Gastroesophageal sphincter (tissue), 4 donors: ENCODE measurements at regions not wholly inside any gene's neighbourhood (a gene's known extent, or its start where the extent isn't known, plus 50 kb on each side); places are given as distances from the start of the nearest gene placed in this dataset.

Experiments
- ATAC-seq: fragments of 150-250 bp; one replicate; pipeline ENCODE4 v1.9.1; 2016; ENCODE audit warnings: mild to moderate bottlenecking, moderate library complexity
- H3K27ac ChIP-seq, 4 donors: fragments of 200-600 bp; sonication (generic) in 3 of 4; 1 replicate in 3 of 4; 2 replicates in 1 of 4; pipeline ENCODE4 v1.5.1; 2016 to 2019
- H3K27me3 ChIP-seq: fragments of 200-600 bp; sonication (generic); one replicate; pipeline ENCODE4 v1.5.1; 2019
- H3K36me3 ChIP-seq, 2 donors: fragments of 200-600 bp; sonication (generic); one replicate each; pipeline ENCODE4 v1.5.1; 2019; ENCODE audit warnings: control low read depth in 1 of 2
- H3K4me1 ChIP-seq, 3 donors: fragments of 200-600 bp; sonication (generic); 1 replicate in 2 of 3; 2 replicates in 1 of 3; pipeline ENCODE4 v1.5.1; 2016 to 2019; ENCODE audit warnings: control low read depth in 2 of 3
- H3K4me3 ChIP-seq, 2 donors: fragments of 200-600 bp; sonication (generic); one replicate each; pipeline ENCODE4 v1.5.1; 2019; ENCODE audit warnings: mild to moderate bottlenecking in 1 of 2, moderate library complexity in 1 of 2
- H3K9me3 ChIP-seq, 3 donors: fragments of 200-600 bp; sonication (generic); one replicate each; pipeline ENCODE4 v1.5.1; 2017 to 2019; ENCODE audit warnings: control low read depth in 2 of 3
- CTCF ChIP-seq, 4 experiments: fragments of 200-600 bp in 2 of 4; fragments of 450-650 bp in 2 of 4; sonication (generic) in 1 of 4; IDR thresholded peaks; one replicate each; pipeline ENCODE4 v1.5.1; 2017 to 2019; ENCODE audit warnings: antibody characterized with exemption in 4 of 4, mild to moderate bottlenecking in 2 of 4, moderate library complexity in 2 of 4
- EP300 ChIP-seq: sonication (generic); formaldehyde crosslinking; IDR thresholded peaks from one replicate; pipeline ENCODE4 v1.6.1; 2017; ENCODE audit warnings: antibody characterized with exemption, mild to moderate bottlenecking
- POLR2A ChIP-seq, 2 donors: fragments of 450-650 bp; IDR thresholded peaks; one replicate each; pipeline ENCODE4 v1.6.1; 2017; ENCODE audit warnings: antibody characterized with exemption in 2 of 2, mild to moderate bottlenecking in 2 of 2, moderate library complexity in 1 of 2
- POLR2AphosphoS5 ChIP-seq: sonication (generic); formaldehyde crosslinking; IDR thresholded peaks from one replicate; pipeline ENCODE4 v1.6.1; 2017; ENCODE audit warnings: antibody characterized with exemption
- WGBS, 2 donors: methylation state at CpG; one replicate each; pipeline ENCODE4 v1.1.5; 2018; ENCODE audit warnings: low coverage in 1 of 2; 5-methylcytosine and 5-hydroxymethylcytosine counted together

GRCh38 chr12:31225656-31226535 lies 100.1 kb downstream of the SINHCAF start:
- H3K4me3 ChIP-seq, result no peak overlapping the region
- TF ChIP-seq CTCF (IDR thresholded peaks at IDR 0.05), result no peak
- no peak for TF ChIP-seq POLR2AphosphoS5
- no peak for TF ChIP-seq POLR2A (IDR thresholded peaks at IDR 0.05)
- no peak for TF ChIP-seq EP300
- H3K4me1 ChIP-seq, result no peaks in the 10 kb centered on the region
- no peaks in the 10 kb centered on the region for H3K27me3 ChIP-seq
- WGBS, 2 donors, result 68 to 73% methylated on average over 4 to 7 of the region's 9 CpGs
- H3K9me3 ChIP-seq, result no peaks in the 10 kb centered on the region
- no peak overlapping the region for H3K27ac ChIP-seq
- H3K36me3 ChIP-seq, result no peaks in the 10 kb centered on the region
- ATAC-seq, result no peak

GRCh38 chr12:31226639-31227038 lies 99.3 kb downstream of the SINHCAF start:
- no peaks in the 10 kb centered on the region for H3K4me1 ChIP-seq
- no peak overlapping the region for H3K27ac ChIP-seq
- ATAC-seq, result no peak
- WGBS, 2 donors, result no CpG with 5 or more reads among the region's 10 CpGs
- peaks cover 0 to 5% (median 0%) of the 10 kb centered on the region in 3 donors for H3K9me3 ChIP-seq
- no peak overlapping the region for H3K4me3 ChIP-seq
- H3K36me3 ChIP-seq, result no peaks in the 10 kb centered on the region
- H3K27me3 ChIP-seq, result peaks cover 4% of the 10 kb centered on the region
- TF ChIP-seq POLR2A (IDR thresholded peaks at IDR 0.05) (no peak), POLR2AphosphoS5 (no peak), EP300 (no peak), CTCF (IDR thresholded peaks at IDR 0.05) (no peak)

GRCh38 chr12:31227401-31227981 lies 98.5 kb downstream of the SINHCAF start:
- no peak for ATAC-seq
- H3K27me3 ChIP-seq, result peaks cover 6% of the 10 kb centered on the region
- H3K27ac ChIP-seq, result no peak overlapping the region
- peaks cover 0 to 9% (median 0%) of the 10 kb centered on the region in 3 donors for H3K9me3 ChIP-seq
- H3K4me1 ChIP-seq, result no peaks in the 10 kb centered on the region
- 91% methylated on average over 4 of the region's 12 CpGs; no CpG with 5 or more reads in 1 of the 2 donors for WGBS, 2 donors
- H3K4me3 ChIP-seq, result no peak overlapping the region
- TF ChIP-seq POLR2A (IDR thresholded peaks at IDR 0.05), result no peak
- no peak for TF ChIP-seq EP300
- TF ChIP-seq CTCF (IDR thresholded peaks at IDR 0.05), result no peak
- no peak for TF ChIP-seq POLR2AphosphoS5
- H3K36me3 ChIP-seq, result no peaks in the 10 kb centered on the region

GRCh38 chr12:31228811-31229792 lies 96.8 kb downstream of the SINHCAF start:
- Histone ChIP-seq H3K9me3 (peaks cover 0 to 9% (median 0%) of the 10 kb centered on the region in 3 donors), H3K27me3 (peaks cover 10% of the 10 kb centered on the region), H3K4me3 (no peak overlapping the region), H3K4me1 (no peaks in the 10 kb centered on the region), H3K36me3 (no peaks in the 10 kb centered on the region), H3K27ac (no peak overlapping the region)
- WGBS, 2 donors, result 90 to 100% methylated on average over 4 to 7 of the region's 23 CpGs
- TF ChIP-seq POLR2A (IDR thresholded peaks at IDR 0.05) (no peak), POLR2AphosphoS5 (no peak), CTCF (IDR thresholded peaks at IDR 0.05) (no peak), EP300 (no peak)
- no peak for ATAC-seq
